ENCODE measurements at regions not wholly inside any gene's neighbourhood (a gene's known extent, or its start where the extent isn't known, plus 50 kb on each side); places are given as distances from the start of the nearest gene placed in this dataset.

GRCh38 chr21:27382404-27382803 lies 415.5 kb upstream of the ADAMTS5 start:
- TF ChIP-seq CTCF (IDR thresholded peaks at IDR 0.05; ENCODE audit: borderline replicate concordance, extremely low read depth, low read length, poor library complexity, severe bottlenecking), result no peak
- TF ChIP-seq EZH2 (IDR thresholded peaks at IDR 0.05; ENCODE audit: borderline replicate concordance, low read depth, low read length, severe bottlenecking), result no peak
